ENCODE measurements at regions not wholly inside any gene's neighbourhood (a gene's known extent, or its start where the extent isn't known, plus 50 kb on each side); places are given as distances from the start of the nearest gene placed in this dataset.

DNA sequence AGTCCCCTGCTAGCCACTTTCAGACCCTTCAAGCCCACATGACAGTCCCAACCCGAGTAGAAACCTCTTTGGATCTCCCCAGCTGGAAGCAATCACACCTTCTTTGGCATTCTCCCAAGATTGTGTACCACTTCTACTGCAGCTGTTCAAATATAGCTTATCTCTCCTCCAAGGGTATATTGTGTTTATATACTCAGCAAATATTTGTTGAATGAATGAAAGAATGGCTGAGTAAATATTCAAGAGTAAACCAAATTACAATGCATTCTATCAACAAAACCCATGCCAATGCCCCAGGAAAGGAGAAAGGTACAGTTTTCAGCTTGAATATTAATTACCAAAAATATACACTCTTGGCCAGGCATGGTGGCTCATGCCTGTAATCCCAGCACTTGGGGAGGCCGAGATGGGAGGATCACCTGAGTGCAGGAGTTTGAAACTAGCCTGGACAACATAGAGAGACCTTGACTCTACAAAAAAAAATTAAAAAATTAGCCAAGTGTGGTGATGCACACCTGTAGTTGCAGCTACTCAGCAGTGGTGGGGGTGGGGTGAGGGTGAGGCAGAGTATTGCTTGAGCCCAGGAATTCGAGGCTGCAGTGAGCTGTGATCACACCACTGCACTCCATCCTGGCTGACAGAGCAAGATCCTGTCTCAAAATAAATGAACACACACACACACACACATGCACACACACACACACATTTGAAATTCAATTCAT, 68.5 kb downstream of the NIBAN1 start:
- no peak overlapping the region for H3K4me3 ChIP-seq (ENCODE audit: extremely low read depth in 1 of 4, insufficient read depth in 2 of 4, low read depth in 3 of 4, low read length in 4 of 4)
- no peak for FAIRE-seq
- H3K56ac ChIP-seq (replicated peaks; ENCODE audit: insufficient read length, low read depth, low read length): no peak overlapping the region
- no peak overlapping the region for H2AFZ ChIP-seq (ENCODE audit: low read length)
- H3K4me2 ChIP-seq (ENCODE audit: insufficient read depth in 1 of 2, low read depth in 2 of 2, low read length in 2 of 2): no peak overlapping the region
- H3K4ac ChIP-seq (replicated peaks; ENCODE audit: insufficient read length, low read depth, low read length): no peak overlapping the region
- H4K91ac ChIP-seq (replicated peaks; ENCODE audit: insufficient read length, low read length): no peak overlapping the region
- no peaks in the 10 kb centered on the region for H3K27me3 ChIP-seq (replicated peaks in 1 of 4; ENCODE audit: control insufficient read depth in 3 of 4, extremely low read depth in 1 of 4, insufficient read depth in 3 of 4, low read length in 3 of 4)
- no peaks in the 10 kb centered on the region for H3K79me1 ChIP-seq (ENCODE audit: low read depth, low read length)
- no peak overlapping the region for H3K23ac ChIP-seq (ENCODE audit: insufficient read length)
- no peak overlapping the region for H2BK5ac ChIP-seq (ENCODE audit: low read depth, low read length)
- no peaks in the 10 kb centered on the region for H3K23me2 ChIP-seq (ENCODE audit: low read depth, low read length)
- no peaks in the 10 kb centered on the region for H3K79me2 ChIP-seq (ENCODE audit: control insufficient read depth in 1 of 2, insufficient read depth in 2 of 2, low read length in 2 of 2)
- H2AK5ac ChIP-seq (ENCODE audit: low read depth, low read length): no peak overlapping the region
- no peak overlapping the region for H3K18ac ChIP-seq (ENCODE audit: extremely low read depth, low read length)
- no peaks in the 10 kb centered on the region for H3K9me3 ChIP-seq (ENCODE audit: insufficient read depth in 2 of 2, low read depth in 1 of 2, low read length in 1 of 2)
- H3K27ac ChIP-seq (ENCODE audit: low read depth, low read length): no peak overlapping the region
- no peaks in the 10 kb centered on the region for H3K36me3 ChIP-seq (ENCODE audit: control insufficient read depth in 2 of 4, insufficient read depth in 4 of 4, low read length in 3 of 4)
- no peak overlapping the region for H2BK15ac ChIP-seq (ENCODE audit: low read length)
- H3K9ac ChIP-seq (replicated peaks in 1 of 4; ENCODE audit: extremely low read depth in 1 of 4, low read depth in 3 of 4, low read length in 3 of 4): no peak overlapping the region
- H2BK20ac ChIP-seq (ENCODE audit: low read length): no peak overlapping the region
- WGBS, 2 experiments (ENCODE audit: extremely low coverage in 1 of 2, insufficient coverage in 1 of 2, insufficient read length in 1 of 2, insufficient replicate concordance in 2 of 2, low coverage in 1 of 2, low lambda C conversion rate in 2 of 2, missing lambda C conversion rate in 1 of 2): 93% methylated on average over 3 of the region's 3 CpGs; no CpG with 5 or more reads in 1 of the 2 experiments
- no peak overlapping the region for H2BK12ac ChIP-seq (ENCODE audit: low read depth, low read length)
- H3K14ac ChIP-seq (ENCODE audit: insufficient read length): no peak overlapping the region
- TF ChIP-seq KDM4A (IDR thresholded peaks at IDR 0.05; ENCODE audit: low read depth, low read length, severe bottlenecking): no peak
- TF ChIP-seq BCL11A (IDR thresholded peaks at IDR 0.05; ENCODE audit: low read depth in 2 of 2, low read length in 2 of 2): no peak
- TF ChIP-seq BACH1 (IDR thresholded peaks at IDR 0.05; ENCODE audit: low read length): no peak
- TF ChIP-seq RFX5 (IDR thresholded peaks at IDR 0.05; ENCODE audit: borderline replicate concordance, low read depth, low read length): no peak
- TF ChIP-seq GTF2F1 (IDR thresholded peaks at IDR 0.05; ENCODE audit: borderline replicate concordance, low read depth, low read length): no peak
- no peak for TF ChIP-seq SP1 (IDR thresholded peaks at IDR 0.05; ENCODE audit: low read depth, low read length)
- CTCF ChIA-PET (ENCODE audit: partially characterized antibody): interaction anchor here (0.6 to 1.1 kb wide), 4 partner anchors 12 to 175 kb away, joined by 3 to 4 read pairs (median 3); no protein-coding TSS in a partner anchor
- H4K5ac ChIP-seq (ENCODE audit: insufficient read length, low read depth, low read length): no peak overlapping the region
- H4K20me1 ChIP-seq (replicated peaks in 1 of 2; ENCODE audit: control insufficient read depth in 1 of 2, insufficient read depth in 2 of 2, low read length in 2 of 2): no peaks in the 10 kb centered on the region
- POLR2A ChIA-PET (ENCODE audit: partially characterized antibody): no interaction called here
- H2BK120ac ChIP-seq (replicated peaks; ENCODE audit: low read depth, low read length): no peak overlapping the region
- H4K8ac ChIP-seq (ENCODE audit: extremely low read depth, insufficient read depth, low read length): no peak overlapping the region
- peaks cover 0 to 3% (median 0%) of the 10 kb centered on the region in 4 experiments; a peak in 2 of 7 replicates for H3K4me1 ChIP-seq (replicated peaks in 1 of 4; ENCODE audit: control insufficient read depth in 3 of 4, insufficient read depth in 4 of 4, low read length in 3 of 4)
- DNase-seq (ENCODE audit: low read depth in 1 of 2, low spot score in 2 of 2): no peak
